AG08395 (cell line): ENCODE measurements at regions not wholly inside any gene's neighbourhood (a gene's known extent, or its start where the extent isn't known, plus 50 kb on each side); places are given as distances from the start of the nearest gene placed in this dataset.
A peak's percentile ranks its signal among the peaks of the same experiment; 100 is the strongest.

ENCODE experiments used
- DNase-seq: peaks from one replicate; pipeline ENCODE4 v3.0.0; 2012; ENCODE audit warnings: mixed read lengths, low spot score

- DNase-seq = no peak
Measured at GRCh38 chr2:151156431-151156830, 105.2 kb downstream of the RBM43 start.

DNA sequence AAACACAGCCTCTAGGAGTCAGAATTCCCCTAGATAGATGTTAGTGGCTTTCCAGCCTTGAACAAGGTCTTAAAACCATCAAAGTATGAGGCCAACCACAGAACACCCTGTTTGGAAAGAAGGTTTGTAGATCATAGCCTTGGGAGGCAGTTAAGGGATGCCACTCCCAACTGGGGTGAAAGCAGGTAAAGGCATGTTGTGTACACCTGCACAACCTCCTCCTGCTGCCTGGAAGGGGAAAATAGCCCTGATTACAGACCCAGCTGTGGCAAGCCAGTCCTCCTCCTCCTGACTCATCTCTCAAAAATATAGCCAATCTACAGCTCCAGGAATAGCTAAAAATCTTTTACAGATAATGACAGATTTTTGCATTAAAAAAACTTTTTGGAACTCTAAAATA lies 108.1 kb downstream of the RBM43 start:
- DNase-seq = no peak

DNA sequence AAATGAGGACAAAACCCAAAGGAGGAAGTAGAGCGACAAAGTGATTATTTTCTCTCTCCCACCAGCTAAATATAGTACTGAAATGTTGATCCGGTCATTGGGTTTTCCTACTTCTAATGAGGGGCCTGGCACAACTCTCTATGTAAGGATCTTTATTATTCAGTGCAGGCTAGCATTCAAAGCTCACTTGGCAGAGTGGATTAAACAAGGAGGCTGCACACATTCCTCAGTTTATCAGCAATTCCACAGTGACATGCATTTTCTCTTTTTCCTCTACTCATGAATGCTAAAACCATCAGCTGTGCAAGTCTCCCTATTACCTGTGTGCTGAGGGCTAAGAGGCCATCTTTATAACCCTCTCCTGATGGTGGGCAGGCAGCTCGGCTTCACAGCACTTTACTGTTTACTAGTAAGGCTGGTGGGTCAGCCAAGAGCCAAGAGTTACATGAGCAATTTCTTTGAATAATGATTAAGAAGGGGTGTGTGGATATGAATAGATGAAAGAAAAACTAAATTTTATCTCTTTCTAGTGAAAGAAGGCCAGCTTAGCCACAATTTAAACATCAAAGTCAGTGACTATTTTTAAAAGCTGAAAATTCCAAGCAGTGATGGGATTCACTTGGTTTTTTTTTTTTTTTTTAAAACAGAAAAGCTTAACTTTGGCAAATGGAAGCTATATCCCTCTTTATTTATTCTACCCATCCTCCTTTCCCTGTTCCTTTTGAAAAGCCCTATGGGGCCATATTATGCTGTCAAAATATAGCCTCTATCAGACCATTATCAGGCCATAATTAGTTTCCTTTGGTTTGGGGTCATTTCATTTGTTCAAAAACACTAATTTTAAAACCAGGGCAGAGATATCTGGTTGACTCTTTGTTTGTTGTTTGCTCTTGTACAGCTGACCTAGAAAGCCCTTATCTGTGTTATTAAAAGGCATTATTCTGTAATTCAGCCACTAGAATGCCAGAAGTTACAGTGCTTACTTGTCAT lies 111.0 kb downstream of the RBM43 start:
- DNase-seq = no peak

- peak; percentile 22 for DNase-seq
Measured at GRCh38 chr2:151138507-151138906, 123.2 kb downstream of the RBM43 start.

GRCh38 chr2:151137526-151137925 lies 124.1 kb downstream of the RBM43 start:
- no peak for DNase-seq

GRCh38 chr2:151120011-151120410 lies 141.7 kb downstream of the RBM43 start:
- DNase-seq = no peak

- no peak for DNase-seq
Measured at GRCh38 chr2:151119374-151119773, 142.3 kb downstream of the RBM43 start.

DNA sequence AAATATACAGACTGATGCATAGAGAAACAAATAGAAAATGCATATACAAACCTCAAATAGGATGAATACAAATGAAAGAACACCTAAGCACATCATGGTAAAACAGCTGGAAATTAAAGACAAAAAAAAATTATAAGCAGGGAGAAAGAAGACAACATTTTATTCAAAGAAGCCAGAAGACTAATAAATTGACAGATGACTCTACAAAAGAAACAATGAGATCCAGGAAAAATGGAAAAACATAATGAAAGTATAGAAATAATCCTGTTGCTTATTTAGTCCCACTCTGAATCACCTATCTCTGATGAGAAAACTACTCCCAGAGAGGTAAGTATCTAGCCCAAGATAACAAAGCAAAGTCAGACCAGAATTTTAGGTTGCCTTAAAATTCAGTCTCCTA lies 143.4 kb downstream of the RBM43 start:
- no peak for DNase-seq

- peak; percentile 31 for DNase-seq
Measured at GRCh38 chr2:151114874-151115273, 146.8 kb downstream of the RBM43 start.

DNA sequence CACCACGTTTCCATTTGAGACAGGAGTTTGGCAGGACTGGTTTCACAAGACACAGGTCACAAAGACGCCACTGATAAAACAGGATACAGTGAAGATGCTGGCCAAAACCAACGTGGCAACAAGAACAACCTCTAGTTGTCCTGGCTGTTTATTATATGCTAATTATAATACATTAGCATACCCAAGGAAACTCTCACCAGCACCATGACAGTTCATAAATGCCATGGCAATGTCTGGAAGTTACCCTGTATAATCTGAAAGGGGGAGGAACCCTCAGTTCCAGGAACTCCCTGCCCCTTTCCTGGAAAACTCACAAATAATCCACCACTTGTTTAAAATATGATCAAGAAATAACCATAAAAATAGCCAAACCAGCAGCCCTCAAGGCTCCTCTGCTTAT lies 148.3 kb downstream of the RBM43 start:
- no peak for DNase-seq

DNA sequence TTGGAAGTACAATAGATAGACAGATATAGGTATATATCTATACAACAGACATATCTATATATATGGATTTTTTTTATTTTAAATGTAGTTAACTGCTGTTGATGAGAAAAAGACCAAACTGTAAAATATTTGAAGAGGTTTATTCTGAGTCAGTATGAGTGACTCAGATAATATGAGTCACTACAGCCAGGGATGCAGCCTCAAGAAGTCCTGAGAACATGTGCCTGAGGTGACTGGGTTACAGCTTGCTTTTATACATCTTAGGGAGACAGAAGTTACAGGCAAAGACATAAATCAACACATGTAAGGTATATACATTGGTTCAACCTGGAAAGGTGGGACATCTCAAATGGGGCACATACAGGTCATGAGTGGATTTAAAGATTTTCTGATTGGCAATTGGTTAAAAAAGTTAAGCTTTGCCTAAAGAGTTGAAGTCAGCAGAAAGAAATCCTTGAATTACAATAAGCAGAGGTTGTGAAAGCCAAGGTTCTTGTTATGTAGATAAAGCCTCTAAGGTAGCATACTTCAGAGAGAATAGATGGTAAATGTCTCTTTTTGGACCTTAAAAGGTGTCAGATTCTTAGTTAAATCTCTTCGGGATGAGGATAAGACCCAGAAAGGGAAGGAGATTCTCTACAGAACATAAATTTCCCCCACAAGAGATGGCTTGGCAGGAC lies 149.9 kb downstream of the RBM43 start:
- DNase-seq = peak; percentile 64

DNA sequence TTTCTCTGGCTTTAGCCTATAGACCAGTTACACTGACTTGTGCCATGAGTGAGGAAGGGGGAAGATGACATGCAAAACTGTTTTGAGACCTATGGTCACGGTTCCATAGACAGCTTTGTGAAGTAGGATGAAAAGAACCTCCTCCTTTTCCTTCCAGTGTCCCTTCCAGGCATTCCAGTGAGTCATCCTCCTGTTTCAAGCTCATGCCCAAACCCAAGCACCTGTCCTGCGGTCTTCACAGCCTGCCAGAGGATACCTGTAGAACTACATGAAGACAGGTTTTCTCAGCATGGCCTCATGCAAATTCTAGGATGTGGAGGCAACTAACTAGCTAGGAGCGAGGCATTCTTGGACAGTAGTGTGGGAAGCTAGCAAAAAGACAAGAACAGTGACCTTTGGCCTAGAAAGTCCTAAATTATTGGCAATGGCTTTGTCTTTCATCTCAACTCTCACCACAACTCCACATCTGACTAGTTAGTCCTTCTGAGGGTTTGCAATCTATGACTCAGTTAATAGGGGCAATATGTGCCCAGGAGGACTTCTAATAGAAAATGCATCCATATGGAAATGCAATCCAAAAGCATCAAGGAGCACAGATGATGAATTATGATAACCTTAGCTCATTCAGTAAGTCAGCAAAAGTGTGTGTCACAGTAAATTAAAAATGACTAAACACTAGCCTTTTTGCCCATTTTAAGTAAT lies 154.7 kb downstream of the RBM43 start:
- no peak for DNase-seq

- no peak for DNase-seq
Measured at GRCh38 chr2:151103551-151103950, 158.1 kb downstream of the RBM43 start.

DNA sequence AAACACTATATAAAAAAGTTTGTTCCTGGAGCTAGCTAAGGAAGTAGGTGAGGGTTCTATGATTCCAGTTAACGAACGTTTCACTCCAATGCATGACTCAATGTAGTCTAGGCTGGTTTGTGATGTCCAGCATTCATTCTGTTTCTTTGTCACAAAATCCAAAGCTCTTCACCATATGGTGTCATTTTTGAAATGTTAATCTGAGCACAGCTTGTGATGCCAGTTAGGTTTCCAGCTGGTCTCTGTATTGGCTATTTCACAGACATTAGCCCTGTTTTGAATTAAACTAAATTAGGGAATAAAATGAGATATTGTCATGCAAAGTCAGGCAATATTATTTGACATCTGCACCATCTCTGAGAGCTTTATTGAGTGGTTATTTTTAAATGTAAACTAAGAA lies 159.4 kb downstream of the RBM43 start:
- DNase-seq = no peak

DNA sequence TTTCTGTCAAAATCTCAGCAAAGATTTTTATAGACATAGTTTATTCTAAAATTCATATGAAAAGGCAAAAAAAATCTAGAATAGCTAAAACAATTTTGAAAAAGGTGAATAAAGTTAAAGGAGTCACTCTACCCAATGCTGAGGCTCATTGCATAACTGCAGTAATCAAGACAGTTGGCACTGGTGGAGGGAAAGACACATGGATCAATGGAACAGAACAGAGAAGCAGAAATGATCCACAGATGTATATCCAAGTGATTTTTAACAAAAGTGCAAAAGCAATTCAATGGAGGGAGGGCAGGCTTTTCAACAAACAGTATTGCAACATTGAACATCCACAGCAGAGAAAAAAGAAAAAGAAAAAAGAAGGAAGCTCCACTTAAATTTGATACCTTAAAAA lies 162.8 kb downstream of the RBM43 start:
- DNase-seq = no peak

- no peak for DNase-seq
Measured at GRCh38 chr2:151097895-151098294, 163.8 kb downstream of the RBM43 start.

GRCh38 chr2:151097128-151097527 lies 164.5 kb downstream of the RBM43 start:
- DNase-seq = no peak

DNA sequence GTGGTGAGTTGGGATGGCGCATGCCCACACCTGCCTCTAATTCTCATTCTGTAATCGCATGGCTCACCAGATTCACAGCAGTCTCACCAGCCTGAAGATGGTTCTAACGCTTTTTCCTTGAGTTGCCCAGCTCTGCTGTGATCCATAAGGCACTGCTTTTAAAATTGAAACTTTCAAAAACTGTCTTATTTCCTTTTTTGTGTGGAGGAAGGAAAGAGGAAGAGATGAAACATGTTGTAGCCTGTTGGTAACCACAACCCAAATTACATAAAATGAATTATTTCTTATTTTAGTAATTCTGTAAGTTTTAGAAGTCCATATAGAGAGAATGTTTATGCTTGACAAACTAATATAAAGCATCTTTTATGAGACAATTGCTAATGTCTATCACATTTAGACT lies 165.4 kb downstream of the RBM43 start:
- DNase-seq = no peak

GRCh38 chr2:151095463-151095862 lies 166.2 kb downstream of the RBM43 start:
- DNase-seq = no peak

DNA sequence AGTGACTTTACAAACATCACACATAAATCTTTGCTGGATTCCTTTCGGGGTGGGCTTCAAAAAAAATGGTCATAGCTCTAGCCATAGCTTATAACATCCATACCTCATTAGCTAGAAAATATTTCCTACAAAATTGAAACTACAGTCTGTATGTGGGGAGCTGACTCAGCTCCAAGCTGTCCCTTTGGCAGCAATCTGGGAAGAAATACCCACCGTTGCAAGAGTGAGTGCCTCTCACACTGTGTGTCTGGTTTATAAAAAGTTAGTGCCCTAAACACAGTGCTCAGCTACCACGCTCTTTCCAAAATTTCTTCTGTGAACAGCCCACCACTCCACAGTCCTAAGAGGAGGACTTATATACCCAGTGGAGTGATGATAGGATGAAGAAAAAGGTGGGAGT lies 170.1 kb downstream of the RBM43 start:
- no peak for DNase-seq

- DNase-seq = no peak
Measured at GRCh38 chr2:151087377-151087776, 174.3 kb downstream of the RBM43 start.

GRCh38 chr2:151085181-151085611 lies 176.5 kb downstream of the RBM43 start:
- DNase-seq = peak; percentile 26
